DND-41 (cell line): ENCODE measurements at regions not wholly inside any gene's neighbourhood (a gene's known extent, or its start where the extent isn't known, plus 50 kb on each side); places are given as distances from the start of the nearest gene placed in this dataset.

Experiments
- ATAC-seq: fragments of 200-7000 bp; cut with Tn5 transposase; 3 replicates; pipeline ENCODE4 v1.9.1; 2021; ENCODE audit warnings: low read depth; ENCODE audit not compliant: insufficient read depth
- DNase-seq: peaks from one replicate; pipeline ENCODE4 v3.0.0-alpha.2; 2020
- H2AFZ ChIP-seq: 2 replicates; pipeline ENCODE4 v1.6.0; 2012; ENCODE audit warnings: low read depth, low read length
- H3K27ac ChIP-seq: 2 replicates; pipeline ENCODE4 v1.5.1; 2012; ENCODE audit warnings: low read length, inconsistent platforms
- H3K27me3 ChIP-seq: fragments of 200-600 bp; sonication (generic); 2 replicates; pipeline ENCODE4 v1.6.0; 2012; ENCODE audit warnings: low read length, mild to moderate bottlenecking, inconsistent platforms; ENCODE audit not compliant: insufficient read depth, poor library complexity
- H3K36me3 ChIP-seq: 2 replicates; pipeline ENCODE4 v1.5.1; 2012; ENCODE audit warnings: low read length, inconsistent platforms; ENCODE audit not compliant: insufficient read depth
- H3K4me1 ChIP-seq: 2 replicates; pipeline ENCODE4 v1.5.1; 2012; ENCODE audit warnings: mild to moderate bottlenecking, low read length; ENCODE audit not compliant: insufficient read depth
- H3K4me2 ChIP-seq: 2 replicates; pipeline ENCODE4 v1.6.0; 2012; ENCODE audit warnings: mild to moderate bottlenecking, moderate library complexity, low read length, inconsistent platforms; ENCODE audit not compliant: insufficient read depth
- H3K4me3 ChIP-seq, 2 experiments: fragments of 200-600 bp in 1 of 2; shearing (Covaris generic) in 1 of 2; 2 replicates each; pipeline ENCODE4 v1.5.1; 2012 to 2016; ENCODE audit warnings: inconsistent platforms in 2 of 2, low read length in 2 of 2, mild to moderate bottlenecking in 2 of 2, low read depth in 1 of 2, moderate library complexity in 1 of 2
- H3K79me2 ChIP-seq: 2 replicates; pipeline ENCODE4 v1.6.0; 2012; ENCODE audit warnings: low read length, inconsistent platforms; ENCODE audit not compliant: insufficient read depth
- H3K9ac ChIP-seq: 2 replicates; pipeline ENCODE4 v1.6.0; 2012; ENCODE audit warnings: low read depth, mild to moderate bottlenecking, inconsistent platforms, low read length, moderate library complexity
- H3K9me3 ChIP-seq: 2 replicates; pipeline ENCODE4 v1.5.1; 2012; ENCODE audit warnings: low read length, moderate library complexity, mild to moderate bottlenecking, inconsistent platforms; ENCODE audit not compliant: insufficient read depth, severe bottlenecking
- H4K20me1 ChIP-seq: 2 replicates; pipeline ENCODE4 v1.6.0; 2012; ENCODE audit warnings: low read length; ENCODE audit not compliant: insufficient read depth
- EZH2 ChIP-seq: IDR thresholded peaks from 3 replicates; pipeline ENCODE4 v1.6.1; 2012; ENCODE audit warnings: borderline replicate concordance, low read depth, mild to moderate bottlenecking, moderate library complexity, low read length, inconsistent platforms; ENCODE audit not compliant: severe bottlenecking
- TF ChIP-seq, protein P1 (sequence below): IDR thresholded peaks from 2 replicates; pipeline ENCODE4 v1.5.1; 2012; ENCODE audit warnings: borderline replicate concordance, low read length, moderate library complexity, mild to moderate bottlenecking; ENCODE audit not compliant: poor library complexity, severe bottlenecking; ENCODE audit errors: extremely low read depth

DNA sequence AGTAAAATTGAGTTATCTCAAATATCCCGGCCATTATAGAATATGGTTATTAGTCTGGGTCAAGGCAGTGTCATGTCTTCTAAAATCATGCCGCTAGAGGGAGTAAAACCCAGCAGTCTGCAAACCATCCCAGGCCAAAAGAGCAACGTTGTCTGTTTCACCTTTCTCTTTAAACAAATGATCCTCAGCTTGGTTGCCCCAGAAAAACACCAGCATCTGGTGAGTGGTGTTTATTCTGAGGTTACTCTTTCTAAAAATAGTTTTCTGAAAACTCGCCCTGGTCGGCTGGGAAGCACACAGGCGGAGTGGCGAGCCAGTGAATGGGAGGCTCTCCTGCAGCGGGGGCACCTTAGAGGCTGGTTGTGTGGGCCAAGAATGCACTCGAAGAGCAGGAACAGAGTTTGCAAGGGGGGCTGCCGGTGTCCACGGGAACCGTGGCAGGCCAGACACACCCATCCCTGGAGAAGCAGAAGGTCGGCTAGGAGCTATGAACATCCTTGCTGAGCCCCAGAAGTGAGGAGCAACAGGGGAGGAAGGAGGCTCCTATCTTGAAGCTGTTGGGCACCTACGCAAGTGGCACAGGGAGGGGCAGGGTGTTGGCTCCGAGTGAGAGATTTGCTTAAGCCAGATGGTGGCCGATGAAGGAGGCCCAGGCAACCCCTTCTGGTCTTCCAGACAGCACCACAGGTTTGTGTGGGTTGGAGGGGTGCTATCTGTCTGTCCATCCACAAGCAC is 297.1 kb downstream of the ETS1 start:
- H3K36me3 ChIP-seq, result no peaks in the 10 kb centered on the region
- no peaks in the 10 kb centered on the region for H3K79me2 ChIP-seq
- H3K9me3 ChIP-seq, result no peaks in the 10 kb centered on the region
- H3K27me3 ChIP-seq, result no peaks in the 10 kb centered on the region
- H3K27ac ChIP-seq, result peak overlapping the region; percentile 66
- peak overlapping the region; percentile 56 for H2AFZ ChIP-seq
- TF ChIP-seq, protein P1, sequence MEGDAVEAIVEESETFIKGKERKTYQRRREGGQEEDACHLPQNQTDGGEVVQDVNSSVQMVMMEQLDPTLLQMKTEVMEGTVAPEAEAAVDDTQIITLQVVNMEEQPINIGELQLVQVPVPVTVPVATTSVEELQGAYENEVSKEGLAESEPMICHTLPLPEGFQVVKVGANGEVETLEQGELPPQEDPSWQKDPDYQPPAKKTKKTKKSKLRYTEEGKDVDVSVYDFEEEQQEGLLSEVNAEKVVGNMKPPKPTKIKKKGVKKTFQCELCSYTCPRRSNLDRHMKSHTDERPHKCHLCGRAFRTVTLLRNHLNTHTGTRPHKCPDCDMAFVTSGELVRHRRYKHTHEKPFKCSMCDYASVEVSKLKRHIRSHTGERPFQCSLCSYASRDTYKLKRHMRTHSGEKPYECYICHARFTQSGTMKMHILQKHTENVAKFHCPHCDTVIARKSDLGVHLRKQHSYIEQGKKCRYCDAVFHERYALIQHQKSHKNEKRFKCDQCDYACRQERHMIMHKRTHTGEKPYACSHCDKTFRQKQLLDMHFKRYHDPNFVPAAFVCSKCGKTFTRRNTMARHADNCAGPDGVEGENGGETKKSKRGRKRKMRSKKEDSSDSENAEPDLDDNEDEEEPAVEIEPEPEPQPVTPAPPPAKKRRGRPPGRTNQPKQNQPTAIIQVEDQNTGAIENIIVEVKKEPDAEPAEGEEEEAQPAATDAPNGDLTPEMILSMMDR, result peak; percentile 92
- TF ChIP-seq EZH2, result no peak
- no peak overlapping the region for H3K4me3 ChIP-seq
- no peaks in the 10 kb centered on the region for H4K20me1 ChIP-seq
- H3K4me1 ChIP-seq, result peaks cover 23% of the 10 kb centered on the region
- peak overlapping the region; percentile 46 for H3K4me2 ChIP-seq
- peak overlapping the region; percentile 27 for H3K9ac ChIP-seq
- DNase-seq, result peak; percentile 77
- ATAC-seq, result peak; percentile 96

DNA sequence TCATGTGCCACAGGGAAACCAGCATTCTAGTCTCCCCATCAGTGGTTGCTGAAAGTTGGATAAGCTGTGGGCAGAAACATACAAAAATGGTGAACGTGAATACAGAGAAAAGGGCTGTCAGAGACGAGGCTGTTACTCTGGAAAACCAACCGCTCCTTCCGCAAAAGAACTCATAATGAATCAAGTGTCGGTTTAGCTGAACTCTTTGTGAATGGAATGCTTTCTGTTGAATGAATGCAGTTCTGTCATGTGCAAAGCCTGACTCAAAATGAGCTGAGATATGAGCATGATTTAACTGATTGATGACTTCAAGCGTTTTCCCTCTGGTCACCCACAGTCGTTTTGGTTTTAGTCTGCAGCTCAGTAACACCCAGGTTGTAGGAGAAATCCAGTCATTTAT is 298.3 kb downstream of the ETS1 start:
- Histone ChIP-seq H4K20me1 (no peaks in the 10 kb centered on the region), H3K4me1 (peaks cover 30% of the 10 kb centered on the region), H3K4me2 (no peak overlapping the region), H2AFZ (no peak overlapping the region), H3K9ac (no peak overlapping the region), H3K27me3 (no peaks in the 10 kb centered on the region), H3K4me3 (no peak overlapping the region), H3K79me2 (no peaks in the 10 kb centered on the region), H3K27ac (no peak overlapping the region), H3K9me3 (no peaks in the 10 kb centered on the region), H3K36me3 (no peaks in the 10 kb centered on the region)
- DNase-seq (no peak), ATAC-seq (no peak)
- TF ChIP-seq EZH2, result no peak
- TF ChIP-seq, protein P1, result peak; percentile 3

DNA sequence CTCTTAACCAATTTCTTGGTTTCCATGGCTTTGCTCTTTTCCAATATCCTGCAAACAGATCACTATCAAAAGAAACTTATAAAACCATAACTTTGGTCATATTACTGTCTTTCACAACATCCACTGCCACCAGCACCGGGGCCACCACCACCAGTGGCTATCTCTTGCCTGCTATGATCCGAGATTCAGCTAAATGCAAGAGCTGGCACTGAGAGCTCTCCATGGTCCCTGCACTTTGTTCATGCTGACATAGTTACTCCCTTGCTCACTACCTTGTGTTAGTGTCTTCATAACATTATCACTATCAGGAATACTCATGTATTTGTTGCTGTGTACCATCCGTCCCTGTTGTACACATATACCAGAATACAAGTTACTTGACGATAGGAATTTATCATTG is 299.0 kb downstream of the ETS1 start:
- Histone ChIP-seq H4K20me1 (no peaks in the 10 kb centered on the region), H3K27ac (no peak overlapping the region), H3K9ac (no peak overlapping the region), H3K79me2 (no peaks in the 10 kb centered on the region), H3K27me3 (no peaks in the 10 kb centered on the region), H2AFZ (no peak overlapping the region), H3K4me3 (no peak overlapping the region), H3K4me2 (no peak overlapping the region), H3K4me1 (peaks cover 30% of the 10 kb centered on the region), H3K9me3 (no peaks in the 10 kb centered on the region), H3K36me3 (no peaks in the 10 kb centered on the region)
- ATAC-seq (no peak), DNase-seq (no peak)
- TF ChIP-seq EZH2, result no peak

DNA sequence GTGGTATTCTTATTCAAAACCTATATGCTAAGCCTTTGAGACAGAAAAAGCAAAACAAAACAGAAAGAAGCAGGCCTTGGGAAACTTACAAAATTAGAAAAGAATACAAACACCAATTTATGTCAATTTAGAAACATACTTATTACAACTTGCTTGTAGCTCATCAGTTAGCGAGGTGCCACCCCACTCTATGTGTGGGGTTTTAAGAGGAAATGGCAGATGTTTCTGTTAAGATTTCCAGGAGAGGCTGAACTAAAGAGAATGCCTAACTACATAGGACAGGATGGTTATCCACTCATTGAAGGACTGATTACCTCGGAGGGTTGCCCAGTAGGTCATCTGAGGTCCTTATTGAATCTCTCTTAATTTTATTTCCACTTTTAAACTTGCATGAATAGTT is 302.0 kb downstream of the ETS1 start:
- Histone ChIP-seq H3K36me3 (no peaks in the 10 kb centered on the region), H3K9me3 (no peaks in the 10 kb centered on the region), H3K27ac (peak overlapping the region; percentile 42; the same call in 1 of the 2 replicates), H3K27me3 (no peaks in the 10 kb centered on the region), H3K79me2 (no peaks in the 10 kb centered on the region), H2AFZ (peak overlapping the region; percentile 51; the same call in 1 of the 2 replicates), H3K4me1 (peaks cover 23% of the 10 kb centered on the region), H3K4me2 (no peak overlapping the region), H4K20me1 (no peaks in the 10 kb centered on the region), H3K9ac (no peak overlapping the region), H3K4me3 (no peak overlapping the region)
- TF ChIP-seq, protein P1, result no peak
- TF ChIP-seq EZH2, result no peak
- ATAC-seq (no peak), DNase-seq (no peak)
